Loucy (cell line): ENCODE measurements at regions not wholly inside any gene's neighbourhood (a gene's known extent, or its start where the extent isn't known, plus 50 kb on each side); places are given as distances from the start of the nearest gene placed in this dataset.

Experiments
- EZH2phosphoT487 ChIP-seq: fragments of 200-600 bp; IDR thresholded peaks from 2 replicates; pipeline ENCODE4 v1.6.1; 2018; ENCODE audit warnings: antibody characterized with exemption, mild to moderate bottlenecking, moderate library complexity, borderline replicate concordance
- TF ChIP-seq, protein P1 (sequence below): fragments of 200-600 bp; sonication (generic); conservative IDR thresholded peaks from 2 replicates; pipeline ENCODE4 v1.5.1; 2014; ENCODE audit warnings: mild to moderate bottlenecking, antibody characterized with exemption, low read length

DNA sequence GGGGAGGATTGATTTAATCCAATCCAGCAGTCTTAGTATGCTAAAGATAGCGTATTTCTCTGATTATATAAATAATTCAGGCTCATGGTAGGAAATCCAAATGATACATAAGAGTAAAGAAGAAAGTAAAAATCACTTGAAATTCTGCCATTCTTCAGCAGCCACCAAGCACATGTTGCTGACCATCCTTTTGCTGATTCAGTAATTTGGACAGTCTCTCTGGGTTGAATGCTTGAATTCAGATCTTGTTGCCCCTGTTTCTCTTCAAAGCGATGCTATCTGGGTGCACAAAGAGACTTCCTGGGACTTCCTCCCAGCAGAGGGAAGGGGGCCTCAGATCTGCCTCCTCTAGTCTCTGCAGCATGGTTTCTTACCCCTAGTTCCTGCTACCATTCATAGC, 609.1 kb downstream of the UTRN start:
- no peak for TF ChIP-seq EZH2phosphoT487
- TF ChIP-seq, protein P1, sequence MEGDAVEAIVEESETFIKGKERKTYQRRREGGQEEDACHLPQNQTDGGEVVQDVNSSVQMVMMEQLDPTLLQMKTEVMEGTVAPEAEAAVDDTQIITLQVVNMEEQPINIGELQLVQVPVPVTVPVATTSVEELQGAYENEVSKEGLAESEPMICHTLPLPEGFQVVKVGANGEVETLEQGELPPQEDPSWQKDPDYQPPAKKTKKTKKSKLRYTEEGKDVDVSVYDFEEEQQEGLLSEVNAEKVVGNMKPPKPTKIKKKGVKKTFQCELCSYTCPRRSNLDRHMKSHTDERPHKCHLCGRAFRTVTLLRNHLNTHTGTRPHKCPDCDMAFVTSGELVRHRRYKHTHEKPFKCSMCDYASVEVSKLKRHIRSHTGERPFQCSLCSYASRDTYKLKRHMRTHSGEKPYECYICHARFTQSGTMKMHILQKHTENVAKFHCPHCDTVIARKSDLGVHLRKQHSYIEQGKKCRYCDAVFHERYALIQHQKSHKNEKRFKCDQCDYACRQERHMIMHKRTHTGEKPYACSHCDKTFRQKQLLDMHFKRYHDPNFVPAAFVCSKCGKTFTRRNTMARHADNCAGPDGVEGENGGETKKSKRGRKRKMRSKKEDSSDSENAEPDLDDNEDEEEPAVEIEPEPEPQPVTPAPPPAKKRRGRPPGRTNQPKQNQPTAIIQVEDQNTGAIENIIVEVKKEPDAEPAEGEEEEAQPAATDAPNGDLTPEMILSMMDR: no peak
